ENCODE measurements at regions not wholly inside any gene's neighbourhood (a gene's known extent, or its start where the extent isn't known, plus 50 kb on each side); places are given as distances from the start of the nearest gene placed in this dataset.

- DNase-seq: no peak
Measured at GRCh38 chr4:12324965-12325364, 896.3 kb upstream of the HS3ST1 start.

GRCh38 chr4:12319765-12320164 is 891.1 kb upstream of the HS3ST1 start:
- DNase-seq: no peak

- no peak for DNase-seq
Measured at GRCh38 chr4:12304905-12305304, 876.2 kb upstream of the HS3ST1 start.

- no peak for DNase-seq
Measured at GRCh38 chr4:12296366-12296765, 867.7 kb upstream of the HS3ST1 start.

- DNase-seq: no peak
Measured at GRCh38 chr4:12293906-12294525, 865.3 kb upstream of the HS3ST1 start.

GRCh38 chr4:12286351-12286750 is 857.7 kb upstream of the HS3ST1 start:
- no peak for DNase-seq

- no peak for DNase-seq
Measured at GRCh38 chr4:12270546-12270945, 841.9 kb upstream of the HS3ST1 start.

GRCh38 chr4:12265554-12265953 is 836.9 kb upstream of the HS3ST1 start:
- DNase-seq: no peak

GRCh38 chr4:12260453-12260852 is 831.8 kb upstream of the HS3ST1 start:
- DNase-seq: no peak

GRCh38 chr4:12244973-12245372 is 816.3 kb upstream of the HS3ST1 start:
- DNase-seq: no peak

GRCh38 chr4:12242354-12242753 is 813.7 kb upstream of the HS3ST1 start:
- DNase-seq: no peak

- DNase-seq: no peak
Measured at GRCh38 chr4:12239897-12240636, 811.4 kb upstream of the HS3ST1 start.

GRCh38 chr4:12231098-12231497 is 802.4 kb upstream of the HS3ST1 start:
- no peak for DNase-seq

- no peak for DNase-seq
Measured at GRCh38 chr4:12221031-12221430, 792.3 kb upstream of the HS3ST1 start.

- no peak for DNase-seq
Measured at GRCh38 chr4:12211636-12212035, 782.9 kb upstream of the HS3ST1 start.

GRCh38 chr4:12207396-12207795 is 778.7 kb upstream of the HS3ST1 start:
- DNase-seq: no peak

GRCh38 chr4:12206091-12206490 is 777.4 kb upstream of the HS3ST1 start:
- no peak for DNase-seq

- DNase-seq: no peak
Measured at GRCh38 chr4:12203945-12204344, 775.3 kb upstream of the HS3ST1 start.

GRCh38 chr4:12200226-12200625 is 771.5 kb upstream of the HS3ST1 start:
- DNase-seq: peak; percentile 29

- no peak for DNase-seq
Measured at GRCh38 chr4:12186526-12186925, 757.8 kb upstream of the HS3ST1 start.

GRCh38 chr4:12178614-12179610 is 750.2 kb upstream of the HS3ST1 start:
- DNase-seq: peak; percentile 10

- no peak for DNase-seq
Measured at GRCh38 chr4:12177416-12177815, 748.7 kb upstream of the HS3ST1 start.

GRCh38 chr4:12173496-12173895 is 744.8 kb upstream of the HS3ST1 start:
- DNase-seq: no peak
